Activated naive CD8-positive, alpha-beta T cell (primary cell): ENCODE measurements at regions not wholly inside any gene's neighbourhood (a gene's known extent, or its start where the extent isn't known, plus 50 kb on each side); places are given as distances from the start of the nearest gene placed in this dataset.
"Not testable (repeated sequence)": the region's sequence is repeated elsewhere in the genome, so short reads cannot be mapped to it uniquely, and the experiment has no call there.

ENCODE experiments used
- H3K27ac Mint-ChIP-seq: one replicate; pipeline ENCODE4 v1.8.0; 2021; ENCODE audit warnings: mixed read lengths
- H3K27me3 Mint-ChIP-seq: one replicate; pipeline ENCODE4 v1.8.0; 2021; ENCODE audit warnings: mixed read lengths
- H3K36me3 Mint-ChIP-seq: one replicate; pipeline ENCODE4 v1.8.0; 2021; ENCODE audit warnings: mixed read lengths
- H3K4me1 Mint-ChIP-seq: one replicate; pipeline ENCODE4 v1.8.0; 2021; ENCODE audit warnings: low read depth, mixed read lengths
- H3K4me3 Mint-ChIP-seq: one replicate; pipeline ENCODE4 v1.8.0; 2021; ENCODE audit warnings: mild to moderate bottlenecking, mixed read lengths
- H3K9me3 Mint-ChIP-seq: one replicate; pipeline ENCODE4 v1.8.0; 2021; ENCODE audit warnings: low read depth, mixed read lengths

GRCh38 chrX:73914792-73915191 is 62.3 kb upstream of the XIST start:
- not testable (repeated sequence) for H3K4me3 Mint-ChIP-seq, H3K9me3 Mint-ChIP-seq, H3K27me3 Mint-ChIP-seq, H3K36me3 Mint-ChIP-seq, H3K4me1 Mint-ChIP-seq, H3K27ac Mint-ChIP-seq

- H3K4me3 Mint-ChIP-seq: no peak overlapping the region
- H3K4me1 Mint-ChIP-seq: no peaks in the 10 kb centered on the region
- H3K9me3 Mint-ChIP-seq: peaks cover 4% of the 10 kb centered on the region
- H3K27me3 Mint-ChIP-seq: no peaks in the 10 kb centered on the region
- no peaks in the 10 kb centered on the region for H3K36me3 Mint-ChIP-seq
- H3K27ac Mint-ChIP-seq: no peak overlapping the region
Measured at GRCh38 chrX:73913580-73913979, 61.1 kb upstream of the XIST start.

- H3K36me3 Mint-ChIP-seq, H3K27ac Mint-ChIP-seq, H3K9me3 Mint-ChIP-seq, H3K4me3 Mint-ChIP-seq, H3K4me1 Mint-ChIP-seq, H3K27me3 Mint-ChIP-seq: not testable (repeated sequence)
Measured at GRCh38 chrX:73911946-73912345, 59.4 kb upstream of the XIST start.

GRCh38 chrX:73905749-73906374 is 53.3 kb upstream of the XIST start:
- not testable (repeated sequence) for H3K4me3 Mint-ChIP-seq, H3K9me3 Mint-ChIP-seq

GRCh38 chrX:73903941-73904340 is 51.4 kb upstream of the XIST start:
- H3K4me1 Mint-ChIP-seq: no peaks in the 10 kb centered on the region
- H3K27me3 Mint-ChIP-seq: no peaks in the 10 kb centered on the region
- H3K4me3 Mint-ChIP-seq: no peak overlapping the region
- peaks cover 3% of the 10 kb centered on the region for H3K9me3 Mint-ChIP-seq
- no peak overlapping the region for H3K27ac Mint-ChIP-seq
- H3K36me3 Mint-ChIP-seq: no peaks in the 10 kb centered on the region

More at GRCh38 chrX:73905749-73906374, 53.3 kb upstream of the XIST start:
- not testable (repeated sequence) for H3K27ac Mint-ChIP-seq, H3K36me3 Mint-ChIP-seq, H3K4me1 Mint-ChIP-seq, H3K27me3 Mint-ChIP-seq
